A549 (cell line): ENCODE measurements at regions not wholly inside any gene's neighbourhood (a gene's known extent, or its start where the extent isn't known, plus 50 kb on each side); places are given as distances from the start of the nearest gene placed in this dataset.
"Not testable (repeated sequence)": the region's sequence is repeated elsewhere in the genome, so short reads cannot be mapped to it uniquely, and the experiment has no call there.

Experiments used
- ATAC-seq, 2 experiments: fragments of 200-7000 bp in 1 of 2; fragments of >200 bp in 1 of 2; cut with Nextera tagmentation in 1 of 2; cut with Tn5 transposase in 1 of 2; 3 replicates each; pipeline versions ENCODE4 v1.8.0 to v1.9.1; 2018 to 2020; ENCODE audit warnings: mild to moderate bottlenecking in 1 of 2, moderate library complexity in 1 of 2
- CTCF ChIA-PET: fragments of 300-600 bp; sonication (Branson Sonifier 250); formaldehyde crosslinking; extraction: SDS; loops from one replicate; lab custom pipeline; 2021; ENCODE audit warnings: antibody characterized with exemption, inconsistent platforms; lab: Yijun Ruan, JAX
- POLR2A ChIA-PET: fragments of 350-600 bp; formaldehyde crosslinking; extraction: SDS; loops from one replicate; lab custom pipeline; 2021; ENCODE audit warnings: antibody characterized with exemption, inconsistent platforms; lab: Yijun Ruan, JAX
- DNase-seq, 2 experiments: peaks; one replicate each; pipeline versions ENCODE4 v3.0.0 to v3.0.0-alpha.2; 2011 to 2016; ENCODE audit warnings: low read depth in 1 of 2, low spot score in 1 of 2
- FAIRE-seq: peaks from 2 replicates; lab custom pipeline; 2011; peaks lifted over from hg19 to GRCh38; lab: Jason Lieb, UNC
- H3K27ac ChIP-seq, 2 experiments: fragments of >200 bp; sonication (Bioruptor Twin); formaldehyde crosslinking; 3 replicates each; pipeline ENCODE4 v1.5.1; 2016 to 2017
- H3K4me1 ChIP-seq: fragments of >200 bp; sonication (Bioruptor Twin); formaldehyde crosslinking; 3 replicates; pipeline ENCODE4 v1.6.1; 2016
- H3K4me2 ChIP-seq: fragments of >200 bp; sonication (Bioruptor Twin); formaldehyde crosslinking; 3 replicates; pipeline ENCODE4 v1.6.1; 2016
- H3K4me3 ChIP-seq: fragments of >200 bp; sonication (Bioruptor Twin); formaldehyde crosslinking; 3 replicates; pipeline ENCODE4 v1.5.1; 2016
- H3K9me3 ChIP-seq: fragments of >200 bp; sonication (Bioruptor Twin); formaldehyde crosslinking; 3 replicates; pipeline ENCODE4 v1.6.1; 2016
- ATOH8 ChIP-seq: fragments of 250-450 bp; sonication (Bioruptor Pico); IDR thresholded peaks from 2 replicates; pipeline ENCODE4 v1.5.0; 2020; ENCODE audit warnings: low read depth, mild to moderate bottlenecking, moderate library complexity
- BHLHE40 ChIP-seq: IDR thresholded peaks from 2 replicates; pipeline ENCODE4 v1.6.1; 2012; ENCODE audit warnings: low read depth, low read length, inconsistent platforms
- EP300 ChIP-seq, 2 experiments: fragments of >200 bp; sonication (Bioruptor Twin); formaldehyde crosslinking; IDR thresholded peaks; 2 replicates in 1 of 2; 3 replicates in 1 of 2; pipeline ENCODE4 v1.6.1; 2016 to 2017
- FOSL2 ChIP-seq, 2 experiments: fragments of 450-650 bp in 1 of 2; fragments of >200 bp in 1 of 2; sonication (Bioruptor Twin) in 1 of 2; formaldehyde crosslinking; IDR thresholded peaks; 2 replicates each; pipeline versions ENCODE4 v1.5.0 to v1.6.1; 2016 to 2020; ENCODE audit warnings: mild to moderate bottlenecking in 1 of 2, moderate library complexity in 1 of 2
- GATA3 ChIP-seq: IDR thresholded peaks from 2 replicates; pipeline ENCODE4 v1.6.1; 2012; ENCODE audit warnings: borderline replicate concordance
- JUN ChIP-seq, 2 experiments: fragments of >200 bp; sonication (Bioruptor Twin); formaldehyde crosslinking; IDR thresholded peaks; 2 replicates in 1 of 2; 3 replicates in 1 of 2; pipeline ENCODE4 v1.6.1; 2016 to 2017
- JUNB ChIP-seq: fragments of >200 bp; sonication (Bioruptor Twin); formaldehyde crosslinking; IDR thresholded peaks from 2 replicates; pipeline ENCODE4 v1.6.1; 2016
- MAFK ChIP-seq: fragments of 450-650 bp; IDR thresholded peaks from 2 replicates; pipeline ENCODE4 v1.6.1; 2014; ENCODE audit not compliant: partially characterized antibody
- MAX ChIP-seq: IDR thresholded peaks from 2 replicates; pipeline ENCODE4 v1.6.1; 2012
- USF2 ChIP-seq: fragments of 450-650 bp; IDR thresholded peaks from 2 replicates; pipeline ENCODE4 v1.6.1; 2014; ENCODE audit warnings: antibody characterized with exemption
- WGBS: methylation state at CpG from one replicate; pipeline ENCODE4 v1.1.6; 2017; ENCODE audit errors: missing lambda C conversion rate; 5-methylcytosine and 5-hydroxymethylcytosine counted together
- TF ChIP-seq, protein P1 (sequence below): IDR thresholded peaks from 2 replicates; pipeline ENCODE4 v1.6.1; 2012
- TF ChIP-seq, protein P2 (sequence below): fragments of >200 bp; sonication (Bioruptor Twin); formaldehyde crosslinking; IDR thresholded peaks from 3 replicates; pipeline ENCODE4 v1.6.1; 2016

DNA sequence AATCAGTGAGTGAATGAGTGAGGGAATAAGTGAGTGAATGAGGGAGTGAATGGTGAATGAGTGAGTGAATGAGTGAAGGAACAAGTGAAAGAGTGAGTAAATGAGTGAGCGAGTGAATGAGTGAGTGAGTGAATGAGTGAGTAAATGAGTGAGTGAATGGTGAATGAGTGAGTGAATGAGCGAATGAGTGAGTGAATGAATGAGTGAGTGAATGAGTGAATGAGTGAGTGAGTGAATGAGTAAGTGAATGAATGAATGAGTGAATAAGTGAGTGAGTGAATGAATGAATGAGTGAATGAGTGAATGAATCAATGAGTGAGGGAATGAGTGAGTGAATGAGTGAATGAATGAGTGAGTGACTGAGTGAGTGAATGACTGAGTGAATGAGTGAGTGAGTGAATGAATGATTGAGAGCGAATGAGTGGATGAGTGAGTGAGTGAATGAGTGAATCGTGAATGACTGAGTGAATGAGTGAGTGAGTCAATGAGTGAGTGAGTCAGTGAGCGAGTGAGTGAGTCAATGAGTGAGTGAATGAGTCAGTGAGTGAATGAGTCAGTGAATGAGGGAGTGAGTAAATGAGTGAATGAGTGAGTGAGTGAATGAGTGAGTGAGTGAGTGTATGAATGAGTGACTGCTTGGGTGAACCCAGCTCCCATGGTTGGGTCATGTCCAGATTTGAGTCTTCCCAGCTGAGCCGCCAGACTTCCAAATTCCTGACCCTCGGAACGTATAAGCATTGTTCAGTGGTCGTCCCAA, 133.0 kb downstream of the NPIPB11 start:
- H3K4me1 ChIP-seq: peaks cover 39% of the 10 kb centered on the region
- FAIRE-seq; ATAC-seq; H3K4me3 ChIP-seq; POLR2A ChIA-PET; TF ChIP-seq FOSL2 (IDR thresholded peaks at IDR 0.05): not testable (repeated sequence)
- peak; percentile 95 for TF ChIP-seq FOSL2 (CRISPR knock-in tag; IDR thresholded peaks at IDR 0.05)
- TF ChIP-seq, all 56 proteins: peak for 1; not testable (repeated sequence) for 55
- H3K4me2 ChIP-seq, H3K9me3 ChIP-seq, CTCF ChIA-PET: not testable (repeated sequence)
- peak overlapping the region; percentile 71 to 85; a peak in 5 of 6 replicates for H3K27ac ChIP-seq
- WGBS: 76% methylated on average over 9 of the region's 9 CpGs
- peak in 1 of 2 experiments; percentile 71 for DNase-seq

DNA sequence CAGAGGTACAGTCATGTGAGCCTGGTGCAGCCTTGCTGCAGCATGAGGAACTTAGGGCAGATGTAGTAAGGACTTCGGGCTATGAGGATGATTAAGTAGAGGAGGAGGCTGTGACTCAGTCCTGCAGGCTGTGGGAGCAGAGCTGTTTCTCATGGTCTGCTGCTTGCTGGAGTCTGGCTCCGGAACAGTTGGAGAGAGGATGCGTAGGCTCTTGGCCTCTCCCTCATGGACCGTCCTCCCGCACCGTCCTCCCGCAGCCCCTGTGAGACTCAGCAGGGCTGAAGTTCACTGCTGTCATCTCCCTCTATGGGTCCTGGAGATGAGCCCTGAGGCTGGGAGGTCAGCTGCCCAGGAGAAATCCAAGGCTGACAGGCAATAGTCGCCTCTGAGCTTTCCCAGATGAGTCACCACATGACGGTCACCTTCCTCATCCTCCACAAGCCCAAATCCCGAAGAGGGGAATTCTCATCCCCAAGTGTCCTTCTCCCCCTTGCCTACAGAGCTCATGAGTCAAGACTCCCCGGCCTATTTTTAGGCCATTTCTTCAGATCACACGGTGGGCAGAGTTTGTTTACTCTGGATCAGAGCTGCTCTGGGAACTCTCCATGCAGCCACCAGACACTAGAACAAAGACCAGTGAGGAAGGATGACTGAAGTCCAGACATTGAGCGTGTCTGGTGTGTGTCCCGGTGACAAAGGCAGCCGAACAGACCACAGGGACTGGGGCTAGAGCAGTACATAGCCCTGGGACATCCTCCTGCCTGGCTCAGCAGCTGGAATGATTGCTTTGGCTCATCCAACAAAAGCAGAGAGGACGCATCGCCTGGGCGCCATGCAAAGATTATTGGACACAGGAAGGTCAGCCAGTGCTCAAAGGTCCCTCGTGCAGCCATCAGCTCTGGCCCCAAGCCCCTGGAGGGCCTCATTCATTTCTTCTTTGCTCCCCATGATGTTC, 134.5 kb downstream of the NPIPB11 start:
- H3K4me3 ChIP-seq, H3K9me3 ChIP-seq, CTCF ChIA-PET, POLR2A ChIA-PET: not testable (repeated sequence)
- DNase-seq (peak; percentile 50 to 88), FAIRE-seq (peak; percentile 87), ATAC-seq (peak; percentile 66 to 71)
- peaks cover 50% of the 10 kb centered on the region for H3K4me1 ChIP-seq
- WGBS: 8% methylated on average over 13 of the region's 19 CpGs
- H3K27ac ChIP-seq: peak overlapping the region; percentile 71 to 85
- peak overlapping the region; percentile 74 for H3K4me2 ChIP-seq
- peak in 1 of 2 experiments; percentile 44; a peak in 1 of 5 replicates for TF ChIP-seq JUN (IDR thresholded peaks at IDR 0.05)
- peak; percentile 39; the same call in 1 of the 2 replicates for TF ChIP-seq GATA3
- peak; percentile 81 for TF ChIP-seq JUNB
- peak; percentile 53 for TF ChIP-seq FOSL2 (IDR thresholded peaks at IDR 0.05)
- TF ChIP-seq FOSL2 (CRISPR knock-in tag; IDR thresholded peaks at IDR 0.05): peak; percentile 79
- TF ChIP-seq MAX: peak; percentile 59
- peak; percentile 45; the same call in 1 of the 2 replicates for TF ChIP-seq ATOH8
- peak in 1 of 2 experiments; percentile 22; a peak in 1 of 5 replicates for TF ChIP-seq EP300 (IDR thresholded peaks at IDR 0.05)

GRCh38 chr16:29270923-29271322, 135.6 kb downstream of the NPIPB11 start:
- DNase-seq, FAIRE-seq, CTCF ChIA-PET, H3K4me3 ChIP-seq, POLR2A ChIA-PET, H3K9me3 ChIP-seq, ATAC-seq: not testable (repeated sequence)
- peaks cover 55% of the 10 kb centered on the region for H3K4me1 ChIP-seq
- peak overlapping the region; percentile 71 to 85; a peak in 5 of 6 replicates for H3K27ac ChIP-seq
- peak overlapping the region; percentile 74; the same call in 2 of the 3 replicates for H3K4me2 ChIP-seq

- DNase-seq, FAIRE-seq, H3K4me3 ChIP-seq, POLR2A ChIA-PET, CTCF ChIA-PET, ATAC-seq, H3K9me3 ChIP-seq: not testable (repeated sequence)
- Histone ChIP-seq H3K4me2 (peak overlapping the region; percentile 89), H3K27ac (peak overlapping the region; percentile 86 to 88), H3K4me1 (peaks cover 56% of the 10 kb centered on the region)
Measured at GRCh38 chr16:29270033-29270432, 136.5 kb downstream of the NPIPB11 start.

DNA sequence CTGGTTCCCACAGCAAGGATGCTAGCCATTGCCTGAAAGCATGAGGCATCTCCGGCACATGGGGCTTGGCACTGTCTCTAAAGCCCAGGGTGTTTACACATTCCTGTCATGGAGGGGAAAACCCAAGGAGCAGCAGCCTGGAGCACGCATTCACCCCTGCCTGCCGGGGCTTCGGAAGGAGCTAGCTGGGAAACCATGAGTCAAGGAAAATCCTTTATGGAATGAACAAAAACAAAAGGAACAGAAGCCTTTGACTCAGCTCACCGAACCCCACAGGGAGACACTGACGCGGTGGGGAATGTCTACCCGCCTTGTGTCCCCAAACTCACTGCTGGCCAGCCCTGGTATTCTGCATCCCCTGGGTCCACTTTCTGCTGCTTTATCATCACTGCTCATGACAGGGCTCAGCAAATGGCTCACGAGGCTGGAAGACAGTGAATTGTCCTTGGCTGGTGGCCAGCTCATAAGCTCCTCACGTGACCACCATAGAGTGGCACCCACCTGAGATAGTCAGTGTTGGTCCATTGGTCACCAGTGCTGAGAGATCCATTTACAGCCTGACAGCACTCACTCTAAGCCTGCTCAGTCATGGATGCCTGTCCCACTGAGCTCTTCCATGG, 137.2 kb downstream of the NPIPB11 start:
- peaks cover 64% of the 10 kb centered on the region for H3K4me1 ChIP-seq
- POLR2A ChIA-PET; CTCF ChIA-PET; H3K9me3 ChIP-seq; TF ChIP-seq FOSL2 (IDR thresholded peaks at IDR 0.05): not testable (repeated sequence)
- ATAC-seq (peak; percentile 67 to 70), FAIRE-seq (peak; percentile 92), DNase-seq (peak; percentile 46 to 87)
- H3K4me2 ChIP-seq: peak overlapping the region; percentile 89
- H3K4me3 ChIP-seq: peak overlapping the region; percentile 28; the same call in 2 of the 3 replicates
- H3K27ac ChIP-seq: peak overlapping the region; percentile 86 to 88
- WGBS: 2% methylated on average over 9 of the region's 10 CpGs
- peak; percentile 46 for TF ChIP-seq MAFK
- peak; percentile 10 to 76; a peak in 2 of 5 replicates for TF ChIP-seq EP300 (IDR thresholded peaks at IDR 0.05)
- peak in 1 of 2 experiments; percentile 70; a peak in 3 of 5 replicates for TF ChIP-seq JUN (IDR thresholded peaks at IDR 0.05)
- TF ChIP-seq, protein P1, sequence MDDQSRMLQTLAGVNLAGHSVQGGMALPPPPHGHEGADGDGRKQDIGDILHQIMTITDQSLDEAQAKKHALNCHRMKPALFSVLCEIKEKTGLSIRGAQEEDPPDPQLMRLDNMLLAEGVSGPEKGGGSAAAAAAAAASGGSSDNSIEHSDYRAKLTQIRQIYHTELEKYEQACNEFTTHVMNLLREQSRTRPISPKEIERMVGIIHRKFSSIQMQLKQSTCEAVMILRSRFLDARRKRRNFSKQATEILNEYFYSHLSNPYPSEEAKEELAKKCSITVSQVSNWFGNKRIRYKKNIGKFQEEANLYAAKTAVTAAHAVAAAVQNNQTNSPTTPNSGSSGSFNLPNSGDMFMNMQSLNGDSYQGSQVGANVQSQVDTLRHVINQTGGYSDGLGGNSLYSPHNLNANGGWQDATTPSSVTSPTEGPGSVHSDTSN: 0 out of 2 replicates have a peak, but pooled peaks have one; percentile 11
- peak; percentile 55; the same call in 1 of the 2 replicates for TF ChIP-seq ATOH8
- peak; percentile 91 for TF ChIP-seq USF2
- TF ChIP-seq, protein P2, sequence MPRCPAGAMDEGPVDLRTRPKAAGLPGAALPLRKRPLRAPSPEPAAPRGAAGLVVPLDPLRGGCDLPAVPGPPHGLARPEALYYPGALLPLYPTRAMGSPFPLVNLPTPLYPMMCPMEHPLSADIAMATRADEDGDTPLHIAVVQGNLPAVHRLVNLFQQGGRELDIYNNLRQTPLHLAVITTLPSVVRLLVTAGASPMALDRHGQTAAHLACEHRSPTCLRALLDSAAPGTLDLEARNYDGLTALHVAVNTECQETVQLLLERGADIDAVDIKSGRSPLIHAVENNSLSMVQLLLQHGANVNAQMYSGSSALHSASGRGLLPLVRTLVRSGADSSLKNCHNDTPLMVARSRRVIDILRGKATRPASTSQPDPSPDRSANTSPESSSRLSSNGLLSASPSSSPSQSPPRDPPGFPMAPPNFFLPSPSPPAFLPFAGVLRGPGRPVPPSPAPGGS: peak; percentile 65; the same call in 1 of the 3 replicates
- peak; percentile 62 for TF ChIP-seq FOSL2 (CRISPR knock-in tag; IDR thresholded peaks at IDR 0.05)
- TF ChIP-seq BHLHE40: peak; percentile 34; the same call in 1 of the 2 replicates
- TF ChIP-seq JUNB: peak; percentile 82
- peak; percentile 56; the same call in 1 of the 2 replicates for TF ChIP-seq GATA3
- TF ChIP-seq MAX: peak; percentile 89
